IMR-90 (cell line): ENCODE measurements at regions not wholly inside any gene's neighbourhood (a gene's known extent, or its start where the extent isn't known, plus 50 kb on each side); places are given as distances from the start of the nearest gene placed in this dataset.

ENCODE experiments used
- ATAC-seq: fragments of 200-7000 bp; cut with Tn5 transposase; 2 replicates; pipeline ENCODE4 v1.9.1; 2020; ENCODE audit warnings: low read depth, mild to moderate bottlenecking, moderate library complexity
- BruUV-seq: library from RNA; stranded (reverse); fragments of 400-500 nt; replicated peaks from 2 replicates; lab custom pipeline; 2021; lab: Mats Ljungman, UMichigan
- CTCF ChIA-PET: fragments of 300-600 bp; formaldehyde crosslinking; extraction: SDS; loops from one replicate; lab custom pipeline; 2021; ENCODE audit warnings: antibody characterized with exemption; lab: Yijun Ruan, JAX
- POLR2A ChIA-PET: fragments of 300-600 bp; sonication (Branson Sonifier 250); formaldehyde crosslinking; loops from one replicate; lab custom pipeline; 2022; ENCODE audit warnings: antibody characterized with exemption; ENCODE audit not compliant: unreplicated experiment; lab: Charles Lee
- DNase-seq: peaks from one replicate; pipeline ENCODE4 v3.0.0; 2013
- H2AFZ ChIP-seq: replicated peaks from 2 replicates; pipeline ENCODE3; 2013; ENCODE audit warnings: low read length, mild to moderate bottlenecking; ENCODE audit not compliant: poor library complexity
- H2AK5ac ChIP-seq: 2 replicates; pipeline ENCODE4 v1.6.1; 2013; ENCODE audit warnings: low read depth, low read length, inconsistent platforms
- H2AK9ac ChIP-seq: replicated peaks from 2 replicates; pipeline ENCODE3; 2013; ENCODE audit warnings: mild to moderate bottlenecking, low read depth, low read length, moderate library complexity; ENCODE audit not compliant: poor library complexity
- H2BK120ac ChIP-seq: 2 replicates; pipeline ENCODE4 v1.6.1; 2013; ENCODE audit warnings: low read depth, low read length, inconsistent platforms
- H2BK15ac ChIP-seq: 3 replicates; pipeline ENCODE4 v1.6.1; 2013; ENCODE audit warnings: low read depth, low read length, inconsistent platforms
- H2BK20ac ChIP-seq: 2 replicates; pipeline ENCODE4 v1.6.1; 2013; ENCODE audit warnings: low read depth, mild to moderate bottlenecking, inconsistent platforms, low read length, moderate library complexity
- H2BK5ac ChIP-seq: 2 replicates; pipeline ENCODE4 v1.6.1; 2013; ENCODE audit warnings: mild to moderate bottlenecking, low read depth, low read length, inconsistent platforms; ENCODE audit not compliant: poor library complexity, severe bottlenecking
- H3K14ac ChIP-seq: replicated peaks from 2 replicates; pipeline ENCODE4 v1.6.1; 2013; ENCODE audit warnings: low read depth, low read length, inconsistent platforms
- H3K18ac ChIP-seq: 2 replicates; pipeline ENCODE4 v1.6.1; 2013; ENCODE audit warnings: low read depth, low read length, control low read depth
- H3K23ac ChIP-seq: 2 replicates; pipeline ENCODE4 v1.6.1; 2013; ENCODE audit warnings: low read depth, low read length, inconsistent platforms
- H3K27ac ChIP-seq: 2 replicates; pipeline ENCODE4 v1.5.1; 2013; ENCODE audit warnings: mild to moderate bottlenecking, control low read depth, low read length; ENCODE audit not compliant: insufficient read depth
- H3K27me3 ChIP-seq: 2 replicates; pipeline ENCODE4 v1.6.1; 2013; ENCODE audit warnings: low read length; ENCODE audit not compliant: control insufficient read depth, insufficient read depth
- H3K36me3 ChIP-seq: 2 replicates; pipeline ENCODE4 v1.6.1; 2013; ENCODE audit warnings: low read length, mixed read lengths; ENCODE audit not compliant: control insufficient read depth, insufficient read depth
- H3K4ac ChIP-seq: 2 replicates; pipeline ENCODE4 v1.6.1; 2013; ENCODE audit warnings: low read depth, low read length, inconsistent platforms
- H3K4me1 ChIP-seq: 2 replicates; pipeline ENCODE4 v1.6.1; 2013; ENCODE audit warnings: low read length, mixed read lengths; ENCODE audit not compliant: control insufficient read depth, insufficient read depth
- H3K4me2 ChIP-seq: 2 replicates; pipeline ENCODE4 v1.6.1; 2013; ENCODE audit warnings: low read depth, mild to moderate bottlenecking, control low read depth, low read length, moderate library complexity
- H3K4me3 ChIP-seq: 2 replicates; pipeline ENCODE4 v1.5.1; 2013; ENCODE audit warnings: low read depth, mild to moderate bottlenecking, control low read depth, low read length, moderate library complexity; ENCODE audit not compliant: insufficient read depth
- H3K56ac ChIP-seq: 2 replicates; pipeline ENCODE4 v1.6.1; 2013; ENCODE audit warnings: low read length, inconsistent platforms; ENCODE audit not compliant: insufficient read depth; ENCODE audit errors: extremely low read depth
- H3K79me1 ChIP-seq, 2 experiments: 2 replicates each; pipeline ENCODE4 v1.6.1; 2013; ENCODE audit warnings: low read length in 2 of 2, inconsistent platforms in 1 of 2, low read depth in 1 of 2
- H3K9ac ChIP-seq: 2 replicates; pipeline ENCODE4 v1.6.1; 2013; ENCODE audit warnings: low read depth, low read length, control low read depth
- H3K9me1 ChIP-seq: 2 replicates; pipeline ENCODE4 v1.6.1; 2013; ENCODE audit warnings: low read length, inconsistent platforms; ENCODE audit not compliant: insufficient read depth
- H3K9me3 ChIP-seq: 2 replicates; pipeline ENCODE4 v1.6.1; 2013; ENCODE audit warnings: low read length; ENCODE audit not compliant: control insufficient read depth, insufficient read depth
- H4K20me1 ChIP-seq: 2 replicates; pipeline ENCODE4 v1.6.1; 2013; ENCODE audit warnings: low read length, inconsistent platforms; ENCODE audit not compliant: insufficient read depth
- H4K5ac ChIP-seq: 2 replicates; pipeline ENCODE4 v1.6.1; 2013; ENCODE audit warnings: mild to moderate bottlenecking, low read depth, low read length, control low read depth
- H4K8ac ChIP-seq, 2 experiments: 2 replicates each; pipeline ENCODE4 v1.6.1; 2013; ENCODE audit warnings: low read depth in 2 of 2, low read length in 2 of 2, control low read depth in 1 of 2, inconsistent platforms in 1 of 2
- H4K91ac ChIP-seq: 2 replicates; pipeline ENCODE4 v1.6.1; 2013; ENCODE audit warnings: low read depth, low read length, inconsistent platforms; ENCODE audit not compliant: insufficient read depth
- CHD1 ChIP-seq: IDR thresholded peaks from 2 replicates; pipeline ENCODE4 v1.6.1; 2012; ENCODE audit warnings: low read depth, low read length, improper control_type of control experiment
- CTCF ChIP-seq: conservative IDR thresholded peaks from 2 replicates; pipeline ENCODE4 v1.5.1; 2012; ENCODE audit warnings: mild to moderate bottlenecking, low read depth, low read length, improper control_type of control experiment
- ELK1 ChIP-seq: fragments of 150-350 bp; IDR thresholded peaks from 2 replicates; pipeline ENCODE4 v1.6.1; 2016; ENCODE audit warnings: low read depth, mild to moderate bottlenecking, low read length, moderate library complexity, borderline replicate concordance
- MAZ ChIP-seq: IDR thresholded peaks from 2 replicates; pipeline ENCODE4 v1.6.1; 2012; ENCODE audit warnings: low read depth, mild to moderate bottlenecking, low read length, improper control_type of control experiment, moderate library complexity, borderline replicate concordance
- MXI1 ChIP-seq: IDR thresholded peaks from 2 replicates; pipeline ENCODE4 v1.6.1; 2012; ENCODE audit warnings: low read depth, mild to moderate bottlenecking, low read length, moderate library complexity, borderline replicate concordance
- RFX5 ChIP-seq: IDR thresholded peaks from 2 replicates; pipeline ENCODE4 v1.8.0; 2012; ENCODE audit warnings: low read depth, mild to moderate bottlenecking, low read length, moderate library complexity
- WGBS, 2 experiments: methylation state at CpG; one replicate each; pipeline versions ENCODE4 v1.1.5 to v1.1.7; 2013; ENCODE audit warnings: missing lambda C conversion rate in 2 of 2; ENCODE audit not compliant: insufficient read length in 1 of 2; ENCODE audit errors: extremely low coverage in 2 of 2; 5-methylcytosine and 5-hydroxymethylcytosine counted together
- dilution Hi-C: fragments of 300-500 bp; cut with HindIII; formaldehyde crosslinking; loops from one replicate; pipeline ENCODE4 v1.14.3; 2018; ENCODE audit warnings: low sequenced_read_pairs; ENCODE audit not compliant: unreplicated experiment
- in situ Hi-C: fragments of 300-500 bp; cut with MboI; formaldehyde crosslinking; loops from 3 replicates; pipeline ENCODE4 v1.14.3; 2019; ENCODE audit warnings: low sequenced_read_pairs, inconsistent platforms, mixed read lengths
- intact Hi-C: fragments of 100-400 bp; cut with micrococcal nuclease; formaldehyde crosslinking; loops from 2 replicates; pipeline ENCODE4 v1.10.0; 2022

- no peak overlapping the region for H2BK15ac ChIP-seq
- WGBS, 2 experiments: no CpG with 5 or more reads among the region's 1 CpG
- no peak overlapping the region for H4K91ac ChIP-seq
- H2BK20ac ChIP-seq: no peak overlapping the region
- ChIA-PET CTCF (interaction anchor here (0.6 to 1.4 kb wide), 3 partner anchors 20 to 77 kb away, joined by 3 to 4 read pairs (median 3); no protein-coding TSS in a partner anchor), POLR2A (no interaction called here)
- H3K36me3 ChIP-seq: no peaks in the 10 kb centered on the region
- H3K9ac ChIP-seq: no peak overlapping the region
- in situ Hi-C loops: no loop called here
- no peaks in the 10 kb centered on the region for H3K9me3 ChIP-seq
- no peaks in the 10 kb centered on the region for H3K4me1 ChIP-seq
- H4K8ac ChIP-seq: no peak overlapping the region
- H3K14ac ChIP-seq: no peak overlapping the region
- dilution Hi-C loops: no loop called here
- no peaks in the 10 kb centered on the region for H3K9me1 ChIP-seq
- H3K27me3 ChIP-seq: no peaks in the 10 kb centered on the region
- BruUV-seq: no TSS peak
- H3K79me1 ChIP-seq: no peaks in the 10 kb centered on the region
- DNase-seq: no peak
- H2AK9ac ChIP-seq: no peak overlapping the region
- no peak for ATAC-seq
- no peak overlapping the region for H2BK120ac ChIP-seq
- H2AK5ac ChIP-seq: no peak overlapping the region
- H3K23ac ChIP-seq: no peak overlapping the region
- no peak overlapping the region for H3K27ac ChIP-seq
- no peaks in the 10 kb centered on the region for H4K20me1 ChIP-seq
- no peak overlapping the region for H3K4ac ChIP-seq
- no peak overlapping the region for H4K5ac ChIP-seq
- no peak overlapping the region for H2BK5ac ChIP-seq
- H3K4me3 ChIP-seq: no peak overlapping the region
- H3K56ac ChIP-seq: no peak overlapping the region
- TF ChIP-seq CHD1 (no peak), CTCF (no peak), ELK1 (no peak), MAZ (no peak), RFX5 (no peak), MXI1 (no peak)
- H3K18ac ChIP-seq: no peak overlapping the region
- intact Hi-C loops: no loop called here
- no peak overlapping the region for H2AFZ ChIP-seq
- H3K4me2 ChIP-seq: no peak overlapping the region
Observed at GRCh38 chr11:36824349-36824748, 226.3 kb upstream of the RAG2 start.
